H9 (cell line): ENCODE measurements at regions not wholly inside any gene's neighbourhood (a gene's known extent, or its start where the extent isn't known, plus 50 kb on each side); places are given as distances from the start of the nearest gene placed in this dataset.

Experiments used
- DNase-seq: peaks from one replicate; pipeline ENCODE4 v3.0.0-alpha.2; 2017
- H2AFZ ChIP-seq: one replicate; pipeline ENCODE4 v1.6.1; 2013; ENCODE audit warnings: mild to moderate bottlenecking, low read length, control low read depth, moderate library complexity
- H2AK5ac ChIP-seq: 2 replicates; pipeline ENCODE4 v1.6.1; 2013; ENCODE audit warnings: low read length, control low read depth, mixed read lengths; ENCODE audit not compliant: insufficient read length
- H2BK120ac ChIP-seq: one replicate; pipeline ENCODE4 v1.6.1; 2013; ENCODE audit warnings: low read depth, mild to moderate bottlenecking, low read length, control low read depth, inconsistent platforms; ENCODE audit not compliant: poor library complexity, severe bottlenecking
- H2BK12ac ChIP-seq: 2 replicates; pipeline ENCODE4 v1.6.1; 2013; ENCODE audit warnings: low read length, control low read depth, mixed read lengths, low read depth; ENCODE audit not compliant: insufficient read length
- H2BK15ac ChIP-seq: 2 replicates; pipeline ENCODE4 v1.6.1; 2013; ENCODE audit warnings: low read depth, low read length, control low read depth
- H2BK20ac ChIP-seq: one replicate; pipeline ENCODE4 v1.6.1; 2013; ENCODE audit warnings: low read depth, mild to moderate bottlenecking, low read length, control low read depth, inconsistent platforms; ENCODE audit not compliant: poor library complexity, severe bottlenecking
- H2BK5ac ChIP-seq: 2 replicates; pipeline ENCODE4 v1.6.1; 2013; ENCODE audit warnings: low read length, control low read depth, mixed read lengths; ENCODE audit not compliant: insufficient read length
- H3K14ac ChIP-seq: 2 replicates; pipeline ENCODE4 v1.6.1; 2013; ENCODE audit warnings: low read length, control low read depth; ENCODE audit not compliant: insufficient read depth
- H3K18ac ChIP-seq: 2 replicates; pipeline ENCODE4 v1.6.1; 2013; ENCODE audit warnings: low read depth, mild to moderate bottlenecking, mixed read lengths, low read length, control low read depth; ENCODE audit not compliant: insufficient read length
- H3K23ac ChIP-seq: 2 replicates; pipeline ENCODE4 v1.6.1; 2013; ENCODE audit warnings: low read length, control low read depth, mixed read lengths, low read depth; ENCODE audit not compliant: insufficient read length
- H3K23me2 ChIP-seq: 2 replicates; pipeline ENCODE4 v1.6.1; 2013; ENCODE audit warnings: low read depth, mild to moderate bottlenecking, mixed read lengths, low read length, control low read depth; ENCODE audit not compliant: insufficient read length, poor library complexity, severe bottlenecking
- H3K27ac ChIP-seq: 2 replicates; pipeline ENCODE4 v1.5.1; 2013; ENCODE audit warnings: low read length, control low read depth, mixed read lengths, low read depth; ENCODE audit not compliant: insufficient read length
- H3K27me3 ChIP-seq: 2 replicates; pipeline ENCODE4 v1.6.1; 2013; ENCODE audit warnings: low read length, control low read depth, inconsistent platforms; ENCODE audit not compliant: insufficient read depth
- H3K4ac ChIP-seq: 2 replicates; pipeline ENCODE4 v1.6.1; 2013; ENCODE audit warnings: low read depth, mild to moderate bottlenecking, control low read depth, inconsistent platforms, low read length, moderate library complexity
- H3K4me1 ChIP-seq: 2 replicates; pipeline ENCODE4 v1.6.1; 2013; ENCODE audit warnings: low read length, control low read depth, inconsistent platforms; ENCODE audit not compliant: insufficient read depth
- H3K4me2 ChIP-seq: 2 replicates; pipeline ENCODE4 v1.6.1; 2013; ENCODE audit warnings: low read length, control low read depth, mixed read lengths; ENCODE audit not compliant: insufficient read length, insufficient read depth
- H3K56ac ChIP-seq: 2 replicates; pipeline ENCODE4 v1.6.1; 2013; ENCODE audit warnings: low read depth, mild to moderate bottlenecking, mixed read lengths, low read length, control low read depth; ENCODE audit not compliant: insufficient read length
- H3K79me1 ChIP-seq: 2 replicates; pipeline ENCODE4 v1.6.1; 2013; ENCODE audit warnings: low read depth, mild to moderate bottlenecking, moderate library complexity, low read length, control low read depth, inconsistent platforms; ENCODE audit not compliant: insufficient read depth, poor library complexity, severe bottlenecking
- H3K79me2 ChIP-seq: 2 replicates; pipeline ENCODE4 v1.6.1; 2013; ENCODE audit warnings: low read length, control low read depth, inconsistent platforms; ENCODE audit not compliant: insufficient read depth
- H3K9ac ChIP-seq: 2 replicates; pipeline ENCODE4 v1.6.1; 2013; ENCODE audit warnings: low read length, control low read depth, mixed read lengths; ENCODE audit not compliant: insufficient read length; ENCODE audit errors: extremely low read depth
- H3K9me3 ChIP-seq: one replicate; pipeline ENCODE4 v1.6.1; 2013; ENCODE audit warnings: low read depth, low read length, inconsistent platforms; ENCODE audit not compliant: control insufficient read depth
- H3T11ph ChIP-seq: one replicate; pipeline ENCODE4 v1.6.1; 2013; ENCODE audit warnings: mild to moderate bottlenecking, low read length, control low read depth, inconsistent platforms
- H4K20me1 ChIP-seq: one replicate; pipeline ENCODE4 v1.6.1; 2013; ENCODE audit not compliant: control insufficient read depth, insufficient read length, insufficient read depth
- H4K5ac ChIP-seq: 2 replicates; pipeline ENCODE4 v1.6.1; 2013; ENCODE audit warnings: low read depth, mild to moderate bottlenecking, mixed read lengths, low read length, control low read depth; ENCODE audit not compliant: insufficient read length
- H4K8ac ChIP-seq: replicated peaks from 2 replicates; pipeline ENCODE4 v1.6.1; 2013; ENCODE audit warnings: low read length, control low read depth, mixed read lengths, low read depth; ENCODE audit not compliant: insufficient read length
- H4K91ac ChIP-seq: 2 replicates; pipeline ENCODE4 v1.6.1; 2013; ENCODE audit warnings: low read depth, mild to moderate bottlenecking, moderate library complexity, mixed read lengths, low read length, control low read depth; ENCODE audit not compliant: insufficient read length
- H3K27ac Mint-ChIP-seq, 3 experiments: 2 replicates in 2 of 3; 3 replicates in 1 of 3; pipeline ENCODE4 v1.8.0; 2020 to 2021; ENCODE audit warnings: mixed read lengths in 3 of 3, mild to moderate bottlenecking in 1 of 3, moderate library complexity in 1 of 3
- H3K27me3 Mint-ChIP-seq: 2 replicates; pipeline ENCODE4 v1.8.0; 2021; ENCODE audit warnings: low read depth, mild to moderate bottlenecking, moderate library complexity, mixed read lengths
- H3K36me3 Mint-ChIP-seq, 3 experiments: 2 replicates in 2 of 3; 3 replicates in 1 of 3; pipeline ENCODE4 v1.8.0; 2020 to 2021; ENCODE audit warnings: low read depth in 3 of 3, mixed read lengths in 3 of 3; ENCODE audit not compliant: insufficient read depth in 1 of 3
- H3K4me1 Mint-ChIP-seq, 2 experiments: 2 replicates each; pipeline ENCODE4 v1.8.0; 2020; ENCODE audit warnings: mixed read lengths in 2 of 2
- H3K4me3 Mint-ChIP-seq, 2 experiments: 2 replicates in 1 of 2; 3 replicates in 1 of 2; pipeline ENCODE4 v1.8.0; 2020 to 2021; ENCODE audit warnings: mild to moderate bottlenecking in 2 of 2, mixed read lengths in 2 of 2, moderate library complexity in 1 of 2
- H3K9me3 Mint-ChIP-seq, 2 experiments: 2 replicates in 1 of 2; 3 replicates in 1 of 2; pipeline ENCODE4 v1.8.0; 2020; ENCODE audit warnings: mild to moderate bottlenecking in 2 of 2, mixed read lengths in 2 of 2, moderate library complexity in 1 of 2
- WGBS: extraction: QIAGEN DNeasy Blood & Tissue Kit; methylation state at CpG from one replicate; pipeline ENCODE4 v1.1.7; 2013; ENCODE audit warnings: missing lambda C conversion rate, low lambda C conversion rate, mixed read lengths; ENCODE audit not compliant: insufficient read length; ENCODE audit errors: extremely low coverage; 5-methylcytosine and 5-hydroxymethylcytosine counted together
- TF ChIP-seq, protein P1 (sequence below): fragments of 200-600 bp; sonication (generic); conservative IDR thresholded peaks from 3 replicates; pipeline ENCODE4 v1.8.0; 2021; ENCODE audit warnings: antibody characterized with exemption, mild to moderate bottlenecking

DNA sequence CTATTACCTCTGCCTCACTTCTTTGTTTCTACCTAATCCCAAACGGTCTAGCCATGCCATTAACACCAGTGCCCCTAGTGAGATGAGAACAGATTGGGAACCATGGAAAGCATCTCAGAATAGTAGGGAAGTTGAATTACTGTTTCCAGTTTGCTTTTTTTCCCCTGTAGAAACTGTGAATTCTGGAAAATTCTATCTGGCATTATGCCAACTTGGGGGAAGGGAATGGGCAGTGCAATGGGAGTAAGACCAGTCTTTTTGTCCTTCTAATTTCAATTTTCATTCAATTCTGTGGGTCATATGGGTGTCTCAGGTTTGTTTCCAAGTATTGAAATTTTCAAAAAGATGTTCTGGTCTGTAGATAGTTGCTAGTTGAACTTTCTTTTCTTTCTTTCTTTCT is 1666.1 kb downstream of the SLITRK1 start:
- TF ChIP-seq, protein P1, sequence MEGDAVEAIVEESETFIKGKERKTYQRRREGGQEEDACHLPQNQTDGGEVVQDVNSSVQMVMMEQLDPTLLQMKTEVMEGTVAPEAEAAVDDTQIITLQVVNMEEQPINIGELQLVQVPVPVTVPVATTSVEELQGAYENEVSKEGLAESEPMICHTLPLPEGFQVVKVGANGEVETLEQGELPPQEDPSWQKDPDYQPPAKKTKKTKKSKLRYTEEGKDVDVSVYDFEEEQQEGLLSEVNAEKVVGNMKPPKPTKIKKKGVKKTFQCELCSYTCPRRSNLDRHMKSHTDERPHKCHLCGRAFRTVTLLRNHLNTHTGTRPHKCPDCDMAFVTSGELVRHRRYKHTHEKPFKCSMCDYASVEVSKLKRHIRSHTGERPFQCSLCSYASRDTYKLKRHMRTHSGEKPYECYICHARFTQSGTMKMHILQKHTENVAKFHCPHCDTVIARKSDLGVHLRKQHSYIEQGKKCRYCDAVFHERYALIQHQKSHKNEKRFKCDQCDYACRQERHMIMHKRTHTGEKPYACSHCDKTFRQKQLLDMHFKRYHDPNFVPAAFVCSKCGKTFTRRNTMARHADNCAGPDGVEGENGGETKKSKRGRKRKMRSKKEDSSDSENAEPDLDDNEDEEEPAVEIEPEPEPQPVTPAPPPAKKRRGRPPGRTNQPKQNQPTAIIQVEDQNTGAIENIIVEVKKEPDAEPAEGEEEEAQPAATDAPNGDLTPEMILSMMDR, result no peak
- WGBS, result no CpG with 5 or more reads among the region's 1 CpG
- no peaks in the 10 kb centered on the region for H3K27me3 Mint-ChIP-seq

More for the DNA sequence above, 1666.1 kb downstream of the SLITRK1 start:
- no peak overlapping the region for H3K4me3 Mint-ChIP-seq
- Histone ChIP-seq H3K79me1 (no peaks in the 10 kb centered on the region), H3K79me2 (no peaks in the 10 kb centered on the region), H3K23ac (no peak overlapping the region), H2BK15ac (no peak overlapping the region), H4K91ac (no peak overlapping the region), H3K14ac (no peak overlapping the region), H3K4me1 (no peaks in the 10 kb centered on the region), H2BK5ac (no peak overlapping the region), H3K27me3 (no peaks in the 10 kb centered on the region), H3K27ac (no peak overlapping the region), H2BK12ac (no peak overlapping the region), H2AK5ac (no peak overlapping the region), H2AFZ (no peak overlapping the region), H3K56ac (no peak overlapping the region), H3K9ac (no peak overlapping the region), H3K23me2 (no peaks in the 10 kb centered on the region), H3K4ac (no peak overlapping the region), H4K5ac (no peak overlapping the region), H4K20me1 (no peaks in the 10 kb centered on the region), H3T11ph (no peak overlapping the region), H3K4me2 (no peak overlapping the region), H4K8ac (no peak overlapping the region), H3K9me3 (no peaks in the 10 kb centered on the region), H3K18ac (no peak overlapping the region), H2BK20ac (no peak overlapping the region), H2BK120ac (no peak overlapping the region)
- H3K36me3 Mint-ChIP-seq, result peaks cover 2 to 14% (median 4%) of the 10 kb centered on the region in 3 experiments; a peak in 6 of 7 replicates
- H3K4me1 Mint-ChIP-seq, result no peaks in the 10 kb centered on the region
- DNase-seq, result no peak
- no peak overlapping the region for H3K27ac Mint-ChIP-seq
- peaks cover 19 to 20% of the 10 kb centered on the region in 2 experiments for H3K9me3 Mint-ChIP-seq
